DMS114 treated with DMSO at 0.1 percent for 48 hours (cell line): ENCODE measurements at regions not wholly inside any gene's neighbourhood (a gene's known extent, or its start where the extent isn't known, plus 50 kb on each side); places are given as distances from the start of the nearest gene placed in this dataset.
"Not testable (repeated sequence)": the region's sequence is repeated elsewhere in the genome, so short reads cannot be mapped to it uniquely, and the experiment has no call there.

Source experiments
- DNase-seq: peaks from one replicate; lab custom pipeline; 2025; ENCODE audit not compliant: unreplicated experiment; lab: John Stamatoyannopoulos, UW

DNA sequence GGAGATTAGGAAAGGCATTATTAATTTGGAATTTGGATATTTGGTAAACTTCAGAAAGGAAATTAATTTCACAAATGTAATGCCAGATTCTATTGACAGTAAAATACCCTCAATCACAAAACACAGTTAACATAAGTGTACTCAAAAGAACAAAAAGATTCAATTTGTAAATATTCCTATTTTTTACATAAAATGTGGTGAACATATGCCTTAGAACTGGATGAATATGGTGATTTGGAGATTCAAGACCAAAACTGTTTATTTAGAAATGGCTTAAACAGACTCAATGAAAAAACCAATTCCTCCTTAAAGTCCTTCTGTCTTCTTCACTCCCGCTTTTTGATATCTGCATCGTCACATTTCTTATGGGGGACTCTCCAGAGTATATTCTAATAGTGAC lies 417.6 kb upstream of the TENM3 start:
- DNase-seq = no peak

DNA sequence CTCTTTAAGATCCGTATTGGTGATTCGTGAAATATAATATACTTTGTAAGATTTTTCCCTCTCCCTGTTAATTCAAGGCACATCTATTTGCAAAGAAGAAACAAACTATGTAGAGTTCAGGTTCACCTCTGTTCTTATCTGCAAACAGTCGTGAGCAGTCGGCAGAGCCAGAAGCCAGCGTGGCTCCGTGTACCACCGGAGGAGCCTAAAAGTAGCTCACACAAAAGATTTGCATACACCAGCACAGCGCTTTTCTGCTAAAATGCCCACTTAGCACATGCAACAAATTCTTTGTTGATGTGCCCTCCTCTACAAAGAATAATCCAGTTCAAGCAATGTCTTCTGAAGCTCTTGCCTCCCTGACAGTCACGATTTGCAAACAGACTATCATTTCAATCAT lies 416.0 kb upstream of the TENM3 start:
- no peak for DNase-seq

DNA sequence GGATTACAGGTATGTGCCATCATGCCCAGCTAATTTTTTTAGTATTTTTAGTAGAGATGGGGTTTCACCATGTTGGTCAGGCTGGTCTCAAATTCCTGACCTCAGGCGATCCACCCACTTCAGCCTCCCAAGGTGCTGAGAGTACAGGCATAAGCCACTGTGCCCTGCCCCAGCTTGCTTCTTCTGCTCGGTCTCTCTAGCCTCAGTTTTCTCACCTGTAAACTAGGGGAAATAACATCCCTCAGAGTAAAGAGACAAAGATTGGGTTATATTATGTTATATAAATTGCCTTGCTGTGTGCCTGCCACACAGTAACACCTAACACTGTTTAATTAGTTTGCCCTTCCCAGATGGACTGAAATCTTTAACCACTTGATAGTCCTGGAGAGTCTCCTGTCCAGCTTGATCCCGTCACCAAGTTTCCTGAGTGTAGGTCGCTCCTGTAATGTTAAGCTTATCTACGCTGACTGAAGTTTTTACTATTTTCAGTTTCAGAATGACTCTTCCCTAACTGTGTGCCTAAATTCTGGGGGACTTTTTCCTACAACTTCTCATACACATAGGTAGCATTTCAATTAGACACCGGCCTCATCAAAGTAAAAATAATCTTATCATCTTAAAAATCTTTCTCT lies 412.7 kb upstream of the TENM3 start:
- no peak for DNase-seq

DNA sequence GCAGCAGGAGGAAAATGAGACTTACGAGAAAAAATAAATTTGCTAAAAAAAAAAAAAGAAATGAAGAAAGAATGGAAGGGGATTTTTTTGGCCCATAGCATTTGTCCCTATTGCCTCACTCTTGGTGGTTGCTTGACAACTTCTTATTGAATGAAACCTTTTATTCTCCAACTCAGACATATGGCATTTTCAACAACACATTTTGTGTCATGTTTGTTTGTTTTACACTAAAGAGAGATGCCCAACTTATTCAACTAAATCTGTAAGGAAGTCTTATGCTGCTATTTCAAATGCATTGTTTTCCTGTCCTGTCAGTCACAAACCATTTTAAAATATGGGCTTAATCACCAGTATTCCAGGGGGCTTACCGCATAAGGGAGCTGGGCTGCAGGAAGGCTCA lies 409.1 kb upstream of the TENM3 start:
- DNase-seq = no peak

DNA sequence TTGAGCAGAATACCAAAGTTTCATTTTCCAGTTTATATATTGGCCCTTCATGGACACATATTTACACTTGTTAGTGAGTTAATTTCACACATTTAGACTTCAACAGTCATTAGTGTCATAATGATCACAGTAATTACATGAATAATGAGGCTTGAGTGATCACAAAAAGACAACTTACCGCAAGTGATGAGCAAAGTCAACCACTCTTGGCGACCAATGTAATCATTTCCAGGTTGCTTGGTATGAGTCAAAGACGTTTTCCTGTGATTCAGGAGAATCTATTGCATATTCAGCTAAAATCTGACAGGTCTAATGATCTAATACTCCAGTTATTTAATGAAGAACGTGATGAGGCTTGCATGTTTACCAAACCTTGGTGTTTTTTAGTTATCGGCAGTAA lies 407.9 kb upstream of the TENM3 start:
- no peak for DNase-seq

DNA sequence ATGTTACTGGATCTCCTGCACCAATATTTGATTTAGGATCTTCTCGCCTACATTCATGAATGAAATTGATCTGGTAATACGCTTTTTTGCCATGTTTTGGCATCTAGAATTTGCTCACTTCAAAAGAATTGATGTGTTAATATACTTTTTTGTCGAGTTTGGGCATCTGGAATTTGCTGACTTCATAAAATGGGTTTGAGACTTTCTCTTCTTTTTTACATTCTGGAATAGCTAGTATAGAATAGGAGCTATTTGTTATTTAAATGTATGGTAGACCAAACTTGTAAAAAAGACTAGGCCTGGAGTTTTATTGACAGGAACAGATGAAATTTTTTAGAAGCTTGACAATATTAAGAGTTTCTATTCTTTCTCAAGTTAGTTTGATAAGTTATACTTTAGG lies 404.9 kb upstream of the TENM3 start:
- no peak for DNase-seq

DNA sequence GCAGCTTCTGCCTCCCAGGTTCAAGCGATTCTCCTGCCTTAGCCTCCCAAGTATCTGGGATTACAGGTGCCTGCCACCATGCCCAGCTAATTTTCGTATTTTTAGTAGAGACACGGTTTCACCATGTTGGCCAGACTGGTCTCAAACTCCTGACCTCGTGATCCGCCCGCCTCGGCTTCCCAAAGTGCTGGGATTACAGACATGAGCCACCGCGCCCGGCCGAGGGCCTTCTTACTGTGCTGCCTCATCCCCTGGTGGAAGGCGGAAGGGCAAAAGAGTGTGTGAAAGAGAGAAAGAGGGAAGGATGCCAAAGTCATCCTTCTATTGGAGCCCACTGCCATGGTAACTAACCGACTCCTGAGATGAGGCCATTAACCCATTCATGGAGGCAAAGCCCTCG lies 399.4 kb upstream of the TENM3 start:
- DNase-seq = not testable (repeated sequence)

DNA sequence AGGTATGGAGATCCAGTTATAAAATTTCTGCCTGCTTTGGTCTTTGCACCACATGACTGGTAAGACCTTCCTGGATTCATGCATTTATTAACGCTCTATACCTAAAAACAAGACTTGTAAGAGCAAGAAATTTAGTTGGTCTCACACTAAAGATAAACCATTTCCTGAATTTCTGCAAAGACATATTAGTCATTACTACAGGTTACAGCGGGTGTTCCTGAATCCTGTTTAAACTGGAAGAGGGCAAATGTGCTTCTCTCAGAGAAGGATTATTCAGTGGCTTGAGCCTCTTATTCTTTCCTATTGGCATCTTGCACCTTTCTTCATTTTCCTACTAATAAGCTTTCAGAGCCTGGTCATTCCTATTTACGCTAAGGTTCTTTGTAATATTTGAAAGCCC lies 397.6 kb upstream of the TENM3 start:
- no peak for DNase-seq

DNA sequence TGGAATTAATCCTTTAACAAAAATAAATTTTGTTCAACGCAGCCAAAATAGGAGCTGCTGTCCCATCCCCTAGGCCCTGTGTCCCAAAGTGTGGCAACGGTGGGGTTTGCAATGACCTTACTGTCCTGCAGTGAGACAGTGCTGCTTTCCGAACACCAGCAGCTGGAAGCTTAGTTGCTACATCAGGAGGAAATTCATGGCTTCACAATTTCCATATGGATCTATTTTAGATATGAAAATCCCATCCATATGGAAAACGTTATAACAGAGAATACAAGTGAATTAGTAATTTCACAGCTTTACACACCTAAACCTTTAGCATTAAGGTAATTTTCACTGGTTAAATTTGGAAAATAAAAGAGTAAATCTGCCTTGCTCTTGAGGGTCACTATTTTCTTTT lies 396.3 kb upstream of the TENM3 start:
- no peak for DNase-seq

DNA sequence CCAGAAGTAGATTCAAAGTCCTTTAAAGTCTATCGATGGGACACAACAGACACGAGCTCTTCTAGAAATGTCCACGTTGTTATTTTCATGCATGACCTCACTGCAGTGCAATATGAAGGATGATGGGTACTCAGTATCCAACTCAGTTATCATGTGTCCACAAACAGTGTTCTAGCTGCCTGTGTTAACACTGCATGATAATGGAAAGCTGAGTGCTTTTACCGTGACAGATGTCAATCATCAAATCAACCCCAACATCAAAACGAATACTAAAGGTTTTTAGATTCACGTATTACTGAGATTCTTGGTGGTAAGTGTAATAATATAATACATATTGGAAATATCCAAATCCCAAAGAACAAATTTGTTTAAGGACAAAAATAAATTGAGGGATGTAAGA lies 394.8 kb upstream of the TENM3 start:
- DNase-seq = no peak

DNA sequence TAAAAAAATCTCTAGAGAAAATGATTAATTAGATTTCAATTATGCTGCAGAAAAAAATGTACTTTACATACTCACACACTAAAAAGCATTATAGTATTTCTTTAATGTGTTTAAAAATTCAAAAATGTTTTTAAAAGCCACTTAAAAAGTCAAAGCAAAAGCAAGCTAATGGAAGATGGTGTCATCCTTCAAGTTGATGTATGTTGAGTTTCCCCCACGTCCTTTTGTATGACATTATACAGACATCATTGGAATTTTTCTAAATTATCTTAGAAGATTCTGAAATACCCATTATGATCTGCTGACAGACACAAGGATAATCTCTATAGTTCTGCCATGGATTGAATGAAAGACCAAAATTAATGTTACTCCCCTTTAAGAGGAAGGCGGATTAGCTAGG lies 393.7 kb upstream of the TENM3 start:
- no peak for DNase-seq

DNA sequence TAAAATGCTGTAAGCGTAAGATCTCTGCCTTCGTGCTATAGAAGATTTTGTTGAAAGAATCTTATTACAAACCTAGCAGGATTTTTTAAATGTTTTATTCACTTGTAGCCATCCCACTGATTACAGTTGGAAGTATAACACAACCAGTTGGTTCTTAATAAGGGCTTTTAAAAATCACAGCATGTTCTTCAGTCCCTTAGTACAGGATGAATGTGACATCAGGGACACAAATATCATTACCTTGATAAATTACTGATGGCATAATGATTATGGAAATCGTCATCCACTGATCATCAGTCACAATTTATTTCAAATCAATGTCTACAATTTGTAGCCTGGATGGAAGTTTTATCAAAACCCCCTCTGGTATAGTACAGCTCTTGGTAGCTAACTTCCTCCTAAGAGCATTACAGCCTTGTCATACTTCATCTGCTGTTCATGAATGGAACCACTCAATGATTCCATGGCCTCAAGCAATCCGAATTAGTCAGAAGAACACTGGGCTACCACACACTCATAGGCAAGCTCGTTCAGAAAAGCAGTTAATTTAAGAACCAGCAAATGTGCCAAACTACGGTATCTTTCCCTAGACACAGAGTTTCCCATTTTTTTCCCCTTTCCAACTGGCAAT lies 389.2 kb upstream of the TENM3 start:
- no peak for DNase-seq

DNA sequence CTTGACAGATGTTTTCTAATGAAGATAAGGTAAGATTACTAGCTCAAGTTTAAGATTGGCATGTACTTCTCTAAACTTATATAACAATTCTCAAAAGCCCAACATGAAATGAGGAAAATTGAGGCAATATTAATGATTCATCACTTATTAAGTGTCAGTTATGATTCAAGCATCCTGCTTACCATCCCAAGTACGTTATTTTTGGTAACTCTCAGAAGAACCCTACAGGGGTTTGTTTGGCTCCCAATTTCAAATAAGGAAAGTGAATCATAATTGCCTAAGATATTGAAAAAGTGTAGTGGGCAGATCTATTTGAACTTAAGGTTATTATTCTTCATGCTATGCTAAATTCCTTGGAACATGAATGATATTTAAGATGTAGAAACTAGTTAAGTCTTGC lies 387.9 kb upstream of the TENM3 start:
- DNase-seq = no peak

DNA sequence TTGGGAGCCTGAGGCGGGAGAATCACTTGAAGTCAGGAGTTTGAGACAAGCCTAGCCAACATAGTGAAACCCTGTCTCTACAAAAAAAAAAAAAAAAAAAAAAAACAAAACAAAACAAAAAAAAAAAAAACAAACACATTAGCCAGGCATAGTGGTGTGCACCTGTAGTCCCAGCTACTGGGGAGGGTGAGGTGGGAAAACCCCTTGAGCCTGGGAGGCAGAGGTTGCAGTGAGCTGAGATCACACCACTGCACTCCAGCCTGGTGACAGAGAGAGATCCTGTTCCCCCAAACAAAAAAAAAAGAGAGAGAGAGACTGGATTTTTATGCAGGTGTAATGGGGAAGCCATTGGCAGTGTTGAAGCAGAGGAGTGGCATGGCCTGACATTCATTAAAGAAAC lies 385.7 kb upstream of the TENM3 start:
- not testable (repeated sequence) for DNase-seq

DNA sequence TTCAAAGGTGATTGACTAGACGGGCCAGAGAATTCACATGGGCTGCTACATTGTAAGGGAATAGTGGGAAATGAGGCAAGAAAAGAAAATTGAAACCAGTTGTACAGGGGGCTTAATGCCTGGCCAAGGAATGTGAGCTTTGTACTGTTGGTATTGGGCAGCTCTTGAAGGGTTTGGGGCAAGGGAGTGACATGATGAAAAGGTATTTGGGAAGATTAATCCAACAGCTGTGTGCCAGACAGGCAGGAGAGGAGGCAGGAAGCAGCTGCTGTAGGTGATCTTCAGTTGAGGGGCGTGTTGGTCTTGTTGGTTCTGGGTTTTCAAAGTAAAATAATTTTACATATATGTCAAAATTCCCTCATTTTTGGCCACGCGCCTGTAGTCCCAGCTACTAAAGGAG lies 384.5 kb upstream of the TENM3 start:
- DNase-seq = no peak

DNA sequence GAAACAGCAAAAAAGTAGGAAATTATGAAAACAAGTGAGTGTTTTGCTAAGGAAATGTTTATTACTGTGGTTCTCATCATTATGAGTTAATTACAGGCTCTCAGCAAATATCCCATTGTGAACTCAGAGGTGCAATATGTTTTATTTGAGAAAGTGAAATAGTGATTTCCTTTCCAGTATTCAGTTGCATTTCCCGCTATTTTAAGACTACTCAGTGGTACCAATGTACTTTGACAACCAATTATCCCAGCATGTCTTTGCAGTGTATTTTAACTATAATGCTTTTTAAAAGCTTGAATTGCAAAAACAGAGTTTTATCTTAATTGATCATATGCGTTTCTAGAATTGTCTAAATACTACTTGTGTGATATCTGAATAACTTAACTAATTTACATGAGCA lies 383.8 kb upstream of the TENM3 start:
- no peak for DNase-seq

DNA sequence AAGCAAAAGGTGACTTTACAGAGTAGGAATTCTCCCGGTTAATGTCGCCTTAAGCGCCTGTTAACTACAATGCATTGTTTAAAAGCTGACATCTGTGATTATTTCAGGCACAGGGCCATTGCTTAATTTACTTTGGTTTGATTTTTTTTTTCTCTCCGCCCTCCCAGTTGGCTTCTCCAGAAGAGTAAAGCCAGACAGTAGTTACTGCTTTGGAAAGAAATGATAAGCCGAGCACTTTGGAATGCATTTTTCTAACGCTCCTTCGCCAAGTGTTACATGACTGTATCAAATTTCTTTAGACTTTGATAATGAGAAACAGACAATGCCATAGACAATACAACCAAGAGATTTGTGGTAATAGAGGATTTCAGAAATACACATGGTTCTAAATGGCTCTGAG lies 383.0 kb upstream of the TENM3 start:
- no peak for DNase-seq

DNA sequence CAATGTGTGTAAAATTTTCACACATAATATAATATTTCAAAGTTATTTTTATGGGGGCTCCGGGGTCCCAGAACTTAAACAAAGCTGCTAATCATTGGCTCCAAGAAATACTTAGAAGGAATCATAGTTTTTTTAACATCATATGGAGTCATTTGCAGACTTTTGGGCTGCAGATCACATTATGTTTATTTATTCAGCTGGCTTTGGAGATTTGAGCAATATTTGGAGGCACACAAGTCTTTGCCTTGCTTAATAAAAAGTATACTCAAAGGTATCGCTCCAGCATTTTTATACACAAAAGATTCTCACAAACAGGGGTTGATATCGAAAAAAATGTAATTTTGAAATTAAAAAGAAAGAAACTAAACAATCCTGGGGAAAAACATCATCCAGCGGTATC lies 382.5 kb upstream of the TENM3 start:
- DNase-seq = no peak

DNA sequence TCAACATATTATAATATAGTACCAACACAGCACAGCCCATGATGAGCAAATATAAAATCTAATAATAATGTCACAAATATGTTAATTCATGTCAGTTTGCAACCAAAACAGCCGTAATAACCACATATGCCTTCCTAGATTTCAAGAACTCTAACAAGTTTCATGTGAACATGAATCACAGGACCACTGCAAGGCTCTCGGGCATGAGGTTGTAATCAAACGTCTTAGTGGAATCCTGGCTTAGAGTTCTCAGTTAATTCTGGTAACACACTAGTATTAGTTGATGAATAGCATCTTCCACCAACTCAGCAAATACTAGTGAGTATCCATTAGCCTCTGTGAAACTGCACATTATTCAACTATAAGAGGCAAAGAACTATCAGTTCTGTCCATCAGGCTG lies 379.3 kb upstream of the TENM3 start:
- no peak for DNase-seq

DNA sequence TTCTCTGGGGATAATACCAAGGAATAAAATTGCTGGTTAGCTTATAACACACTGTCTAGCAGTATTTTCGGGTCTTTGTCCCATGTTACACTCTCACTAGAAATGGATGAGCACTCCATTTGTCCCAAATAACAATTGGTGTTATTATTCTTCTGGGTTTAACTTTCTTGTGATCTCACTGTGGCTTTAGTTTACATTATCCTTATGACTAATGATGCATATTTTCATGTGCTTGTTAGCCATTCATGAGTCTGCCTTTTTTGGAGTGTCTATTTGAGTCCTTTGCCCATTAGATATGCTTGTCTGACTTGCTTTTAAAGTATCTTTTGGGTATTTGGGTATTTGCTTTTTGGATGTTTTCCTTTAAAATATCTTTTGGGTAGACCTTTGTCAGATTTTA lies 372.9 kb upstream of the TENM3 start:
- DNase-seq = no peak

DNA sequence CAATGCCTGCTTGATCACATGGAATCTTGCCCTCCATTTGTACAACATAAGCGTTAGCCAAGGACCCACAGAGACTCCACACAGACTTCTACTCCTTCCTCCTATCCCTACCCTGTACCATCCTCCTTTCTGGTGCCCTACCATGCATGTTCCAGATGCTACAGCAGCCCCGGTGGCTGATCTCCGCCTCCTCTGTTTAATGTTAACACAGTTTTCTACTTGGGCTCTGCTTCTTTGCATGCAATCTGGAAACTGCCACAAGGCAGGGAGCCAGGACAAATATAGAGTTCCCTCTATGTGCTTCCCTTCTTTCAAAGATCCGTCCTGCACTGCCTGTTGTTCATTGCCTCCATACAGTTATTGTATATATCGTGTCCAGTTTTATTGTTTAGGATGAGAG lies 368.6 kb upstream of the TENM3 start:
- DNase-seq = no peak

DNA sequence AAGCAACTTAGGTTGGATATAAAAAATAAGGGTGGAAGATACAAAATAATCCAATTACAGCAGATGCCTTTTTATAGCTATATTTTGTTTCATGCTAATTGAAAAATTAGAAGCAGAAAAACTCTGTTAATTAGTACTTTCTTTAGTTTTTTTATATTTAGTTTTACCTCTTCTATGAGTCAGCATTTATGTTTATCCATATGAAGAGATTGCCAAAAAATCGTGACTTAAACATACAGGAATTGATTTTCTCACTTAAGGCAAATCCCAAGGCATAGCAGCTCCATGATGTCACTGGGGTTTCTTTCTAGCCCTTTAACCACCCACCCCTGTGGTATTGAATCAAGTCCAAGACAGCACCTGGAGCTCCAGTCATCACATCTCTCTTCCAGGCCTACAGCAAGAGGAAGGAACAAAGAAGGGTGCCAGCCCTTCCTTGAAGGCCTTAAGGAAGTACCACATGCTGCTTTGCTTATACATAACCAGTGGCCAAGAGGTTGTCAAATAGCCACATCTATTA lies 365.8 kb upstream of the TENM3 start:
- no peak for DNase-seq

DNA sequence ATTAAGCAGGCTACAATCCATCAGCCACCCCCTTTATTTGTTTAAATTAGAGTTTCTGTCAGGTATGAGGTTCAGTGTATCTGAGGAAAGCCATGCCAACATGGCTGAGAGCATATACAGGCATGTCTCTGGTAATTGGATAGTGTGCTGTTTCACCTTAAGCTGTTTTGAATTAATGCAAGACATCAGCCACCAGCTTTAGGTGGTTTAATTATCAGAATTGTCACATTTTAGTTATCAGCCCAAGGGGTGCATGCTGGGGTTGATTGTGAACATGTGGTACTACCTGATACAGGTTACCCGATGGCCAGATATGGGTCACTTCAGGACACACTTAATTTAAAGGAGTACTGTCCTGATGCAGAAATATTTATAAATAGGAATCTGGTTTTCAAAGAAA lies 353.2 kb upstream of the TENM3 start:
- no peak for DNase-seq
